ENCODE measurements at regions not wholly inside any gene's neighbourhood (a gene's known extent, or its start where the extent isn't known, plus 50 kb on each side); places are given as distances from the start of the nearest gene placed in this dataset.

DNA sequence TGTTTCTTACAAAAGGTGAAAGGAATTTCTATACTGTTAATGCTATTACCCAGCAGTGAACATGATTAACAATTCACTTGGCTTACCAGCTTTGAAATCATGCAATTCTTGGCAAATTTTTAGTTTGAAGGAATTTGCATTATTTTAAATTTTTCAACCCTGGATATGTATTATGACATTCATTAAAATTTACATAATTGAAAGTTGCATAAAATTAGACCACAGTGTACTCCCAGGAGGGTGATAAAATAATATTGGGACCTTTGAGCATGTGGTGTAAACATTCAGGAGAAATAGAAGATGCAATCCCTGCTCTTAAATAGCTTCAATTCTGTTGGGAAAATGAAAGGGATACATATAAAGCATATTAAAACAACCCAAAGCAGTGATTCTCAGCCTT, 412.2 kb upstream of the SGCD start:
- TF ChIP-seq CTCF (IDR thresholded peaks at IDR 0.05), result no peak
- TF ChIP-seq CHD2 (IDR thresholded peaks at IDR 0.05; ENCODE audit: low read length, partially characterized antibody), result no peak
- no peak for TF ChIP-seq EP300 (IDR thresholded peaks at IDR 0.05)

Measured in A549 (cell line).